Mesothelial cell of epicardium (in vitro differentiated cells): ENCODE measurements at regions not wholly inside any gene's neighbourhood (a gene's known extent, or its start where the extent isn't known, plus 50 kb on each side); places are given as distances from the start of the nearest gene placed in this dataset.

ENCODE experiments used
- DNase-seq, 2 experiments: peaks; one replicate each; pipeline ENCODE4 v3.0.0; 2021; ENCODE audit warnings: low spot score in 2 of 2; ENCODE audit not compliant: unreplicated experiment in 2 of 2
- H3K27ac Mint-ChIP-seq: 2 replicates; pipeline ENCODE4 v1.8.0; 2021; ENCODE audit warnings: mixed read lengths
- H3K27me3 Mint-ChIP-seq: 2 replicates; pipeline ENCODE4 v1.8.0; 2021; ENCODE audit warnings: low read depth, mixed read lengths
- H3K36me3 Mint-ChIP-seq: 2 replicates; pipeline ENCODE4 v1.8.0; 2021; ENCODE audit warnings: mixed read lengths
- H3K4me1 Mint-ChIP-seq: 2 replicates; pipeline ENCODE4 v1.8.0; 2021; ENCODE audit warnings: mixed read lengths
- H3K4me3 Mint-ChIP-seq: 2 replicates; pipeline ENCODE4 v1.8.0; 2021; ENCODE audit warnings: mild to moderate bottlenecking, moderate library complexity, mixed read lengths
- H3K9me3 Mint-ChIP-seq: 2 replicates; pipeline ENCODE4 v1.8.0; 2021; ENCODE audit warnings: mixed read lengths
- CTCF ChIP-seq: fragments of 200-600 bp; sonication (generic); IDR thresholded peaks from one replicate; pipeline ENCODE4 v1.5.0; 2021; ENCODE audit warnings: antibody characterized with exemption; ENCODE audit not compliant: unreplicated experiment

GRCh38 chr18:33817096-33817495, 239.1 kb downstream of the ASXL3 start:
- TF ChIP-seq CTCF: no peak

DNA sequence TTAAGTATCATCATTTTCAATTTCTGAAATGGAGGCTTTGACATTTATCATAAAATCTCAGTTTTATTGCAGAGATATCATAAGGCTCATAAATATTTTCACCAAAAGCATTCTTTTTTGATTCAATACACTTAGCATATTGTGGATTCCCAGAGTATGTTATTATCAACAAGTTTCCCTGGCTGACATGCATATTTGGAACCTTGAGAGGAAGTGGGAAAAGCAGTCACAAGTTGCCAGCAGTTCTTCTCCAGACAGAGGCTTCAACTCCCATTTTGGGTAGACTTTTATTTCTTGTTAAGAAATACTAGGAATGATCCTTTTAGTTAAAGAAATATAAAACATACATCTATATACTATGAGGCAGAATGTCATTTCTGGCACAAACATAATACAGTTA, 236.5 kb downstream of the ASXL3 start:
- DNase-seq: no peak

More at GRCh38 chr18:33817096-33817495, 239.1 kb downstream of the ASXL3 start:
- H3K4me1 Mint-ChIP-seq: no peaks in the 10 kb centered on the region
- H3K27me3 Mint-ChIP-seq: no peaks in the 10 kb centered on the region
- H3K27ac Mint-ChIP-seq: no peak overlapping the region
- H3K36me3 Mint-ChIP-seq: no peaks in the 10 kb centered on the region
- peaks cover 5% of the 10 kb centered on the region for H3K9me3 Mint-ChIP-seq
- H3K4me3 Mint-ChIP-seq: no peak overlapping the region
- DNase-seq: no peak

GRCh38 chr18:33812186-33812585, 234.2 kb downstream of the ASXL3 start:
- no peak for DNase-seq
- Mint-ChIP-seq H3K27me3 (no peaks in the 10 kb centered on the region), H3K27ac (no peak overlapping the region), H3K36me3 (no peaks in the 10 kb centered on the region), H3K4me3 (no peak overlapping the region), H3K4me1 (peaks cover 3% of the 10 kb centered on the region), H3K9me3 (no peaks in the 10 kb centered on the region)
- no peak for TF ChIP-seq CTCF

More for the DNA sequence above, 236.5 kb downstream of the ASXL3 start:
- TF ChIP-seq CTCF: no peak
- H3K9me3 Mint-ChIP-seq: peaks cover 5% of the 10 kb centered on the region
- H3K27me3 Mint-ChIP-seq: no peaks in the 10 kb centered on the region
- H3K27ac Mint-ChIP-seq: no peak overlapping the region
- no peaks in the 10 kb centered on the region for H3K36me3 Mint-ChIP-seq
- no peaks in the 10 kb centered on the region for H3K4me1 Mint-ChIP-seq
- H3K4me3 Mint-ChIP-seq: no peak overlapping the region

DNA sequence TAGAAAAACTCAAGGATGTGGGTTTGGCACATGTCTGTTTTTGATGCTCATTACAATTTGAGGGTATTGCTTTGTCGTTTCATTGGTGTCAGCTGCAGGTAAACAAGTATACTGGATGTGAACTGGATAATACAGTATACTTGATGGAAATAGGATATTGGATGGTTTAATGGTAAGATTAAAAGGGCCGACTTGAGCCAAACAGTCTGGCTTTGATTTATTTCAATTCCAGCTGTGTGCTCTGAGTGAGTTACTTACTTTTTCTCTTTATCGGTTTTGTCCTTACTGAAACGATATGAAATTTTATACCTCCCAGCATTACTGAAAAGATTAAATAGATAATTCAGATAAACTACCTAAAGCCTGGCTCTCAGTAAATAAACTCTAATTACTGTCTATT, 227.6 kb downstream of the ASXL3 start:
- H3K36me3 Mint-ChIP-seq: no peaks in the 10 kb centered on the region
- peak overlapping the region; percentile 55 for H3K27ac Mint-ChIP-seq
- H3K9me3 Mint-ChIP-seq: no peaks in the 10 kb centered on the region

GRCh38 chr18:33804258-33804657, 226.2 kb downstream of the ASXL3 start:
- no peak for TF ChIP-seq CTCF
- Mint-ChIP-seq H3K9me3 (no peaks in the 10 kb centered on the region), H3K4me3 (no peak overlapping the region), H3K4me1 (peaks cover 32% of the 10 kb centered on the region), H3K27me3 (no peaks in the 10 kb centered on the region), H3K27ac (no peak overlapping the region), H3K36me3 (no peaks in the 10 kb centered on the region)
- no peak for DNase-seq

More for the DNA sequence above, 227.6 kb downstream of the ASXL3 start:
- TF ChIP-seq CTCF: no peak
- Mint-ChIP-seq H3K27me3 (no peaks in the 10 kb centered on the region), H3K4me3 (no peak overlapping the region), H3K4me1 (peaks cover 32% of the 10 kb centered on the region)
- DNase-seq: no peak

DNA sequence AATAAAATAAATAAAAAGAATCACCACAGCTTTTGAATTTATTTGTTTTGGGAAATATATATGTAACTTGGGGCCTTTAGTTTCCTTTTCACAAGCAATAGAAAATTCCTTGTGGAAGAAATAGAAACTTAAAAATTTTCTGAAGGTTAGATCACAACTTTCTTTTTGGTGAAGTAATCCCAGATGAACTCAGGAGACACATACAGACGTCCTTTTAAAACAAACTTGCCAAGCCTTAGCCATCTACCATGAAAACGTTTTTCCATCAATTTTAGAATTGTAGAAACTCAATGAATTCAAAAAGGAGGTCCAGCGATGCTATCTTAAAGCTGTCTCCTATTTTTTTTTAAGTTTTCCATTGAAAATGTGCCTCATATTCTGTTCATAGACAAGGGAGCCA, 225.6 kb downstream of the ASXL3 start:
- Mint-ChIP-seq H3K27ac (no peak overlapping the region), H3K9me3 (no peaks in the 10 kb centered on the region), H3K36me3 (no peaks in the 10 kb centered on the region), H3K27me3 (no peaks in the 10 kb centered on the region), H3K4me3 (no peak overlapping the region), H3K4me1 (peaks cover 32% of the 10 kb centered on the region)
- no peak for TF ChIP-seq CTCF
- no peak for DNase-seq
